HG02943 (cell line): ENCODE measurements at regions not wholly inside any gene's neighbourhood (a gene's known extent, or its start where the extent isn't known, plus 50 kb on each side); places are given as distances from the start of the nearest gene placed in this dataset.
A peak's percentile ranks its signal among the peaks of the same experiment; 100 is the strongest.

Experiments
- ATAC-seq: cut with Tn5 transposase; IDR thresholded peaks from one replicate; pipeline ENCODE4 v1.9.1; 2021; ENCODE audit warnings: mild to moderate bottlenecking, low read depth, moderate library complexity; ENCODE audit not compliant: unreplicated experiment

DNA sequence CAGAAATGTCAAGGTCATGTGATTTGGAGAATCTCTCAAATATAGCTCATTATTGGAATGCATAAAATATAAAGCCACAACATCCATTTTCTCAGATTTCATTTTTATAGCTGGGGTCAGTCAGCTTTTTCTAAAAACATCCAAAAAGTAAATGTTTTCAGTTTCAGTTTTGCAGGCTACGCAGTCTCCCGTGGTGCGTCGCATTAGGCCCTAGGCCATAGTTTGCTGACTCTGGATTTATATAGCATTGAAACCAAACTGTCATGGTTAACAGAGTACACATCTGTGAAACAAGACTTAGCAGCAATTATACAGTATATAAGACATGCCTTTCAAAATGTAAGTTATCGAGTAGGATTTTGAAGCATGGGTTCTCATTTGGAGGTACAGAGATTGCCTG lies 140.0 kb downstream of the IRS2 start:
- peak; percentile 79 for ATAC-seq

DNA sequence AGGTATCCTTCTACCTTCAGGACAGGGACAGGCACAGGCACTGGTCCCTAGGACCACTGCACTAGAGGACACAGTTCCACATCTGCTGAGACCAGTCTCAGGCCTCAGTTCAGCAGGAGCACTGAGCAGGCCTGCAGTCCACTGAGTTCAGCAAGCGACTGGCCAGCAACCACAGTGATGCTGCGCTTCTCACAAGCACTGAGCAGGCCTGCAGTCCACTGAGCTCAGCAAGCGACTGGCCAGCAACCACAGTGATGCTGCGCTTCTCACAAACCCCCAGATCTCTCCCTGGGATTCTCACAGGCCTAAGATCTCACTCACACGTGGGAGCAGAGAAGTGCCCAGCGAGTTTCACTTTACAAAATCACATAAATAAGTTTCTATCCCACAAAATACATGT lies 140.6 kb downstream of the IRS2 start:
- ATAC-seq, result no peak

DNA sequence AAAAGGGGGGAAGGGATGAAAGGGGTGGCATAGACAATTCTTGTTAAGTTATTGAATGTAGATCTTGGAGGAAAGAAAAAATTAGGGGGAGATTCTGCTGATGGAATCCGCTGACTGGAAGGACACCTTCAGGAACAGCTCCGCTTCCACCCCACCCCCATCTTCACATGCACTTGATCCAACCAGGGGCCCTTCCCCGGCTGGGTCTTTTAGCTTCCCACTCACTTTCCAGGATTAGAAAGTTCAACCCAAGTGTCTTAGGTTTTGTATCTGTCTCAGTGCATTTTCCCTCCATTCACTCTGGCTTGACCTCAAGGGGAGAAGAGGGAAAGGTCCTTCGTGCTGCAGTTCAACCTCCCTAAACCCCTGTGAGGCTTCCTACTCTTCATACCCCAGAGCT lies 141.4 kb downstream of the IRS2 start:
- ATAC-seq, result no peak

DNA sequence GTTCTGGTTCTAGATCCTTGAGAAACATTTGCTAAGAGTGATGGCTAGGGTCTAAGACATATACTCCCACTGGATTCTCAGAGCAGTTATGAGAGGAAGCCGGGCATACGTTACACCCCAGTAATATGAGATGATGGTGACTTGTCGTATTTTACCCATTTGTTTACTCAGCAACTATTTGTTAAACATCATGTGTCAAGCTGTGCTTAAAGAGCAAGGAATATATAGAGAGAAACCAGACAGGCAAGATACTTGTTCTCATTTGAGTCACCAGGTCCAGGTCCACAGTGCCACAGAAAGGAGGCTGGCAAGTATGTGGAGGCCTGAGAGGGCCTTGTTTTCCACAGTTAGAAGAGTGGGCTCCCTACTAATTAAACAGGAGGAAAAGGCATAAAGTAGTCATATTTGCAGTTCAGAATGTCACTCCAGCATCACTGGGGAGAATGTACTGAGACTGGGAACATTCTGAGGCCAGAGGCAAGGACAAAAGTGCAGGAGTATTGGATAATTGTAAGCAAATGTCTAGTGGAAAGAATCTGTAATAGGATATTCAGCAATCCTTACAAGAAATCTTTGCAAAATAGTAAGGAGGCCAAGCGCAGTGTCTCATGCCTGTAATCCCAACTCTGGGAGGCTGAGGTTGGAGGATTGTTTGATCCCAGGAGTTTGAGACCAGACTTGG lies 142.2 kb downstream of the IRS2 start:
- no peak for ATAC-seq

DNA sequence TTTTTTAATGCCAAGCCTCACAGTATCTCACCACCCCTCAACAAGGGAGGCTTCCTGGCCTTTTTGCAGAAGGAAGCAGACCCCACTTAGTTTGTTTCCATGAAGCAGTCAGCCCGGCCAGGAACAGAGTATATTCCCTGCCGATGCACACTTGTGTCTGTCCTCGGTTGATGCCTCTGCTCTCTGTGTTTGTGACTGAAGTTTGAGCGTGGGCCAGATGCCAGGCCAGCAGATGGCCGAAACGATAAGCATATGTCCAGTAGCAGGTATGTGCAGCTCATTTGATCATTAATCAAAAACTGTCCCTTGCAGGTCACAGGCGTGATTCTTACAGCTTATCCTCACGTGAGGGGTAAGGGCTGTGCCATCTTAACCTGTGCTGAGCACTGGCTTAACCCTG lies 144.0 kb downstream of the IRS2 start:
- no peak for ATAC-seq

DNA sequence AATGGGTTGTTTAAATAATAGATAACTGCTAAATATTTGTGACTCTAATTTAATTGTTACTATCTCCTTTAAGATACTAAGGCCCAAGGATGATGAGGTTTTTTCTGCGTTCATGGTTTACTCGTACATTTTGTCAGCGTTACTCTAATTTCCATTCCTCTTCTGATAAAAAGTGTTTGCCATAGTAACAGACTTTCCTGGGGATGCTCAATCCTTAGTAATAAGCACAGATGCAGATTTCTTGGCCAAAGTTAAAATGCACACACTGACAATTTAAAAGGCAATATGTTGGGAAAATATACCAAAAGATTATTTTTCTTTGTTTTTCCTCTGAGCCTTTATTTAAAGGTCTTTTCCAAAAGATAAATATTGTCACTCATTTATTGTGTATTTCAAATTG lies 149.6 kb downstream of the IRS2 start:
- no peak for ATAC-seq

DNA sequence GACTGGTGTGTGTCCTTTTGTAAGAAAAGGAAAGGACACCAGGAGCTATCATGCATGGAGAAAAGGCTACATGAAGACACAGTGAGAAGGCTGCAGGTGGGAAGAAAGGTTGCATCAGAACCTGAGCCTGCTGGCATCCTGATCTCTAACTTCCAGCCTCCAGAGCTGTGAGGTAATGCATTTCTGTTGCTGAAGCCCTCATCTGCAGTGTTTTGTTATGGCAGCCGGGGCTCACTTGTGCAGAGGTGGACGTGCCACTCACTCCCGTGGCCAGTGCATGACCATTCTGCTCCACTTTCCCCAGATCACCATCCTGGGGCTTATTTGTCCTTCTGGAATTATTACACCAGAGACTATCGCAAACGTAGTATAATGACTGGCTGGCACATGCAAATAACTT lies 155.3 kb downstream of the IRS2 start:
- ATAC-seq, result no peak

DNA sequence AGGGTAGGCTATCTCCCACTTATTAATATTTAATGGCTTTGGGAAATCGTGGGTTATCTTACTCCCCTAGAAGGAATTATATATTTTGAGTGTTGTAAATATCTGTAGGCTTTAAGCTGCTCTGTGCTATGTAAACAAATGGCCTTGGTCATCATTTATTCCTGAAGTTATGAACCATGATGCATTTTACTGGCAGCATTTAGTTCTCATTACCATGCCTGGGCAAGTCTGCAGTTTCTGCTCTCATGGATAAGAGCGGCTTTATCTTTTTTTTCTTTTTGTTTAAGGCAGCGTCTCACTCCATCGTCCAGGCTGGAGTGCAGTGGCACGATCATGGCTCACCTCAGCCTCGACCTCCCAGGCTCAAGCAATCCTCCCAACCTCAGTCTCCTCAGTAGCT lies 156.1 kb downstream of the IRS2 start:
- ATAC-seq, result no peak

DNA sequence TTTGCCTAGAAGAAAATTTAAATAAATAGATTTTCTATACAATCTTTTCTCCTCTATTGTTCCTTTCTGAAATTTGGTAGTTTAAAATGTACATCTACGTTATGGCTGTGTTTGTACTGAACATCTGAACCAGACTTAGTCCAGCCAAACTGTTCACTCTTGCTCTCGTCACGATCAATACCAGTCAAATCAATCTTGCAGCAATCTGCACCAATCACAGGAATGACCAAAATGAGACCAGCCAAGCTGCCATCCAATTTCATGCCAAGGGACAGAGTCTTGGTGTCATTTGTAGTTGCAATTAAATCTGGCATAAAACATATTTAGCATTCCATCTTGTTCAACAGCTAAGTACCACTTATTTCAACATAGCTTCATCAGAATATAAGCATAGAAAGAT lies 156.6 kb downstream of the IRS2 start:
- no peak for ATAC-seq

DNA sequence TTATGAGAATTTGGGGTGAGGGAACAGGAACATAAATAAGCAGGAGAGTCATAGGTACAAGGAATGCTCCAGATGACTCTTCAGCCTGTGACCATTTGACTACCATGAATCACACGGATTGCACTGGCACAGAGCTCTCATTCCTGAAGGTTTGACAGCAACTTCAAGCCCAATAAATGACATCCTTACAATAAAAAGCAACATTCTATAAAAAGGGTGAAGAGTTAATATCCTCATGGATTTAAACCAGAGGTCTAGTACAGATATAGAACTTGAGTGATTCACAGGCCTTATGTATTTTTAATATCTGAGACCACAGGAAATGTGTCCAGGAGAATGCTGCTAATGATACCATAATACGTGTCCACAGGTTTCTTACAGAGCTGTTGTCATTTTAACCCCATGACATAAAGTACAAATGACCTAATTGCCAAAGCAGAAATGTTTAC lies 158.1 kb downstream of the IRS2 start:
- no peak for ATAC-seq

DNA sequence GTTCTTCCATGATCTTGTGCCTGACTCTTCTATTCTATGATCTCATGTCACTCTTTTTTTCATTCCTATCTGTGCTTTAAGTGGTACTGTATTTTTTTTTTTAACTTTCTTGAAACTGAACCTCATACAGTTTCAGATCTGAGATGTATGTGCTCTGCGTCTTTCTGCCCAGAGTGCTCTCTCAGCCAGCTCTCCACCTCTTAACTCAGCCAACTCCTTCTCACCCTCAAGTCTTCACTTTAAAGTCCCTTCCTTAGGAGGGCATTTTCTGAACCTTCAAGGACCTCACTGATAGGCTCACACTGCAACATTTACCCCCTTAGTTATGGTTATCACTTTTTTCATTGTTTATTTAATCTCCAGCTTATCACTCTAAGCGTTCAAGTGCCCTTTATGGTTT lies 158.7 kb downstream of the IRS2 start:
- ATAC-seq, result no peak

DNA sequence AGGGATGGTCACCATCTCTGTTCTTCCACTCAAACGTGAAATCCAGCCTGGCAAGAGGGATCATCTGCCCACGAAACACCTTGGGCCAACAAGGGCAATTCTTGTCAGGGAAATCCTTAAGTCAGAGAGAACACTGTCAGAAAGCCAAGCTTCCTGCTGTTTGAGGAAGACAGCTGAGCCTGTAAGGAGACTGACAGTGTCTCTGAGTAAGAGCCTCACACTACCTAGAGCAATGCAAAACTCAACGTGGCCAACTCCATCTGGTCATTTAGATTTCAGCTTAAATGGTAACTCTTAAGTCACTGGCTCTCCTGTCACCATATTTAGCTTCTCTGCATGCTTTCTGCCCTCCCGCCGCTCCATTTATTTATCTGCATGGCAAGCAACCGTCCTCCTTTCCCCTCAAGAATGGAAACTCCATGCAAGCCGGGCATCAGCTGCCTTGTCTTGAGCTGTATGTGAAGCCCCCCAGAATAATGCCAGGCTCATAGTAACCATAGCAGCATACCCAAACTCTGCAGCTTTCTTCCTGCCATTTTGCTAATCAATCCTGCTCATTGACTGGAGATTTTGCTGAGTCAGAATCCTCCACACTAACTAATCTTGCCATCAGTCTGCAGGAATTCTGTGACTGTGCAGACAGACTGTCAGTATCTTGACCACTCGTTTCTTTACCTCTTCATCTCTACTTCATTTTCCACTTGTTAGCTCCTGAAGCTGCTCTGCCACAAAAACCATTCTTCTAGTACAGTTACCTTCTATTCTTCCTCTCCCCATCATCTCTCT lies 159.8 kb downstream of the IRS2 start:
- ATAC-seq, result no peak

DNA sequence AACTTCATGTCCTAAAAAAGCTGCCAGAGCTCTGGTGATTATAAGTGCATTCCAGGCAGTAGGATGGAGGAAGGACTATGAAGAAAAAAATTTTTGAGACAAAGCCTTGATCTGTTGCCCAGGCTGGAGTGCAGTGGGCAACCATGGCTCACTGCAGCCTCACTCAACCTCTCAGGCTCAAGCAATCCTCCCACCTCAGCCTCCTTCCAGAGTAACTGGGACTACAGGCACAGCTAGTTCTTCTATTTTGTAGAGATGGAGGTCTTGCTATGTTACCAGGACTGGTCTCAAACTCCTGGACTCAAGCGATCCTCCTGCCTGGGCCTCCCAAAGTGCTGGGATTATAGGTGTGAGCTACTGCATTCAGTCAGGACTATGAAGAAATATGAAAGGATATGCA lies 161.2 kb downstream of the IRS2 start:
- ATAC-seq, result no peak

DNA sequence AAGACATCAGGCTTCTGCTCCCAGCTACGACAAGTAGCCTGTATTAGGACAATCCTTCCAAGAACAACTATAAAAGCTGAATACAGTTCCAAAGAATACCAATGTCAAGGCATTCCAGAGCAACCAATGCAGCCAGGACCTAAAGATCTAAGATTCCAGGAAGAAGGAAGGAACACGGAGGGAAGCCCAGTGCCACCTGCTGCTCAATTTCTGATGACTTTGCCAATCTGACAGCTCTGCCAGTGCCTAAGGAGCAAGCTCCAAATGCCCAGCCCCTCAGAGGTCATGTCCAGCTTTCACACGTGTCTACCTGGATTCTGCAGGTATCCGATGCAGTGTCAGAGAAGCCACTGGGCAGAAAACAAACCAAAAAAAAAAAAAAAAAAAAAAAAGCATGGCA lies 164.4 kb downstream of the IRS2 start:
- no peak for ATAC-seq

DNA sequence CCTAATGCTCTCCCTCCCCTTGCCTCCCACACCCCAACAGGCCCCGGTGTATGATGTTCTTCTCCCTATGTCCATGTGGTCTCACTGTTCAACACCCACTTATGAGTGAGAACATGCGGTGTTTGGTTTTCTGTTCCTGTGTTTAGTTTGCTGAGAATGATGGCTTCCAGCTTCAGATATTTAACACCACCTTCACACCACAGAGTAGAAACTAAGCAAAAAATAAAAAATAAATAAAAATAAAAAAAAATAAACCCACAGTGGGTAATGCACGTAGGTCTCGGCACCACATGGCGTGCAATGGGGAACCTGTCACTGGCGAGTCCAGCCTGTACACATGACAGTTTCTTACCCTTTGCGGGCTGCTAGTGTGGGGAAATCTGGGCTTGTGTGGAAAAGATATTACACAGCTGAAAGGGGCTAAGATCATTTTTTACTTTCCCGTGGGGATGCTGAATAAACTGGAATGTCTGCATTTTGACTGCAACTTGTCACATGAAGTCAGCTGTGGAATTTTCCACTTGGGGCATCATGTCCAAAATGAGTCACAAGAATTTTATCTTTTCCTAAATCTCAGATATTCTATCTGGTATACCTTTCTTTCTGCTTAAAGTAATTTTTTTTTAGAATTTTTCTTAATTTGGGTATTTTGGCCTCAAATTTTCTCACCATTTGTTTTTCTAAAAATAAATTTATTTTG lies 170.5 kb downstream of the IRS2 start:
- ATAC-seq, result no peak

DNA sequence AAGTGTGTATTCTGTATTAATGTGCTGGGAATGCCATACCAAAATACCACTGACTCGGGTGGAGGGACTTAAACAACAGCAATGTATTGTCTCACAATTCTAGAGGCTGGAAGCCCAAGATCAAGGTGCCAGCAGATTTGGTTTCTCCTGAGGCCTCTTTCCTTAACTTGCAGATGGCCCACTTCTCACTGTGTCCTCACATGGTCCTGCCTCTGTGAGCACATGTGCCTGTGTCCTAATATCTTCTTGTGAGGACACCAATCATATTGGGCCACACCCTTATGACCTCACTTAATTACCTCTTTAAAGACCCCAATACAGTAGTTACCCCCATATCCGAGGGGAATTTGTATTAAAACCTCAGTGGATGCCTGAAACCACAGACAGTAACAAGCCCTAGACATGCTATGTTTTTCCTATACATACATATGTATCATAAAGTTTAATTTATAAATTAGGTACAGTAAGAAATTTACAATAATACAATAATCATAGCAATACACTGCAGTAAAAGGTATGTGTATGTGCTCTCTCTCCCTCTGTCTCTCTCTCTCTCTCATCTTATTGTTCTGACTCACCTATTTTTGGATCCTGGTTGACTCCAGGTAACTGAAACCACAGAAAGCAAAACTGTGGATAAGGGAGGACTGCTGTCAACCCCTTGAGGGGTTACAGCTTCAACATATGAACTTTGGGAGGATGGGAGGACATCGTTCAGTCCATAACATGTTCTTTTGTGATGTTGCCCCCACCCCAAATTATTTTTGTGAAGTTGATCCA lies 174.3 kb downstream of the IRS2 start:
- no peak for ATAC-seq

DNA sequence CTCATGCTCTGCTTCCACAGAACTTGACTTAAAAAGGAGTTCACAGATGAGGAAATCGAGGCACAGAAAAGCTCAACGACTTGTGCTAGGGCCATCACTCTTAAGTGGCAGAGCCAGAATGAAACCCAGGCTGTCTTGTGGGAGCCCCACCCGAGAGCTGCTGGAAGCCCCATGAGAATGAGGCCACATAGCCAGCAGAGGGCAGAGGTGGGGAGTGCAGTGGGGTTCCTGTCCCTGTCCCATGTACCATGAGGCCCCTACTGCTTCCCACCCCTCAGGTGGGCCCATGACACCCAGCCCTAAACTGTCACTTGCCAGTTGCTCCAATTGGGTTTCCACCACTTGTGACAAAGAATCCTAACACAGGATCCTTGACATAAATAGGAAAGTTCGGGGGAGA lies 175.9 kb downstream of the IRS2 start:
- ATAC-seq, result no peak

DNA sequence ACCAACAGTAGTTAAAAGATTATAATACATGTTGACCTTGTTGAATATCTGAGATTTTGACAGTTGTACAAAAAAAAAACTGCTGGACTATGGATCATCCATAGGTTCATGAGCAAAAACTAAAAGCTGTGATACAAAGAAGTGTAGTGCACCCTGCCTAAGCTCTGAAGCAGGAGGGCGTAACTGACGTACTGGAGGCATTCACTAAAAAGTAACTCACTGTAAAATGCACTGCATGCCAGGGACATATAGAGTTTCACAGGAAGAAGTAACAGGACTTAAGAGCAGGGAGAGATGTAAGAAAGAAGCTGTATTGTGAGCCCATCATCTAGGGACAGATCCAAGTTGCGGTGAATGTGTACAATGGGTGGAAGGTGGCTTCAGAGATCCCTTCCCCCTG lies 177.9 kb downstream of the IRS2 start:
- no peak for ATAC-seq

DNA sequence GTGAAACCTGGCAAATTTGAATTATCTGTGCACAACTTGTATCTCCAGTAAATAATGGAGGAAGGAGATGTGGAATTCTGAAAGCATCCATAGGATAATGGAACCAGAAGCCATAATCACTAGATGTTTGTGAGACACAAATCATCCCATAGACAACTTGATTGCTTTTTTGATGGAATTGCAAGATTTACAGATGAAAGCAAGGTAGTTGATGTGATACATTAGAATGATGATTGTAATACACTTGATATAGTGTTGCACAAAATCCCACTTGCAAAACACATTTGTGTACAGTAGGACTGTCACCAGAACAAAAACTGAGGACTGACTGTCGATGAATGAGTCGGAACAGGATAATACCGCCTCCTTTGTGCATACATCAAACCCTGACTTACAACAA lies 178.3 kb downstream of the IRS2 start:
- no peak for ATAC-seq

DNA sequence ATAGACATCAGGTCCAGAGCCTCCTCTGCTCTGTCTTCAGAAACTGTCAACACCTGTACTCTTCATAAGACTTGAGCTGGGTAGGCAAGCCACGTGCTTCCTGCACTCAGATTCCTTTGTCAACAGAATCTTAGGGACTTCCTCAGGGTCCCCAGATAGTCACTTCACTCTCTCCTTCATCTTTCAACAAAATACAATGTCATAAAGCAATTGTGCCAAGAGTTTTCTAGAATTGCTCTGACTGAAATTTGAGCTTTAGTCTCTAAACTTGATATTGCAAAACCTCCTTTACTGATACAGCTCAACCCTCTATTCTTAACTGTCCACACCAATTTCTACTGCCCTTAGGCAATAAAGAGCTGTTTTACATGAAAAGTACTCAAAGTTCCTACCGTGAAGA lies 179.9 kb downstream of the IRS2 start:
- no peak for ATAC-seq

DNA sequence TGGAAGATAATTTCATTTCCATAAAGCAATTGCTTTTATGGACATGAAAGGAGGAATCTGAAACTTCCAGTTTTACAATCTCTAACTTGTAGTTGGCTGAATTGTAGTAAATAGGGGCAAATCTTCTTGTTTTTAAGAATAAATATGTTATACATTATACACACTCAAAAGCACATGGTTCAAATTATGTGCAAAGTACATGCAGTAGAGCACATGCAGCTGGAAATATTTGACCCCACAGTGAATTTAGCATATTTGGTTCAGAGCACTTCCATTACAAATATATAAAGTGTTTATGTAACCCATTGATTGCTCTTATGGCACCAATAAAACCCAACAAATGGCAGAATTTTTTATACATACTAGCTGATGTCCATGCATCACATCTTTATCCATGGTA lies 180.5 kb downstream of the IRS2 start:
- no peak for ATAC-seq
